GM13977 (cell line): ENCODE measurements at regions not wholly inside any gene's neighbourhood (a gene's known extent, or its start where the extent isn't known, plus 50 kb on each side); places are given as distances from the start of the nearest gene placed in this dataset.
"Not testable (repeated sequence)": the region's sequence is repeated elsewhere in the genome, so short reads cannot be mapped to it uniquely, and the experiment has no call there.

Source experiments
- DNase-seq: peaks from one replicate; pipeline ENCODE4 v3.0.0; 2012; ENCODE audit warnings: low spot score
- in situ Hi-C: fragments of 300-500 bp; cut with MboI; formaldehyde crosslinking; loops from one replicate; pipeline ENCODE4 v1.12.0; 2022; ENCODE audit warnings: low sequenced_read_pairs, low pct_unique_long_range_greater_than_20kb, mixed read lengths, inconsistent platforms; ENCODE audit not compliant: unreplicated experiment
- TF ChIP-seq, protein P1 (sequence below): IDR thresholded peaks from 2 replicates; pipeline ENCODE4 v1.5.1; 2012; ENCODE audit warnings: mild to moderate bottlenecking, control low read depth; ENCODE audit not compliant: insufficient read depth; ENCODE audit errors: extremely low read depth, missing control alignments

DNA sequence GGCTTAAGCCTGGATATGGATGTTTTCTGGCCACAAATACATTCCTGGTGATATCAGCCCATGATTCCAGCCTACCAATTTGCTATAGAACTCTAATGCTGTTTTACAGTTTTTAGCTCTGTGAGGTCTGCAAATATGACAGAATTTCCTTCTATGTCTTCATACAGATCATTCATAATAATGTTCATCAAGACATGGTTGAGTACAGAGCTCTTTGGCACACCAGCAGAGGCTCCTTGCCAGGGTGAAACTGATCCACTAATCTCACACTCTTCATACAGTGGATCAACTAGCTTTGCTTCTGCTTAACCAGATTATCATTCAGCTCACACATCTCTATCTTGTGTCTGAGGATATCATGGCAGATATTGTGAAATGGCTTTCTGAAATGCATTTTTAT lies 672.1 kb downstream of the STK39 start:
- TF ChIP-seq, protein P1, sequence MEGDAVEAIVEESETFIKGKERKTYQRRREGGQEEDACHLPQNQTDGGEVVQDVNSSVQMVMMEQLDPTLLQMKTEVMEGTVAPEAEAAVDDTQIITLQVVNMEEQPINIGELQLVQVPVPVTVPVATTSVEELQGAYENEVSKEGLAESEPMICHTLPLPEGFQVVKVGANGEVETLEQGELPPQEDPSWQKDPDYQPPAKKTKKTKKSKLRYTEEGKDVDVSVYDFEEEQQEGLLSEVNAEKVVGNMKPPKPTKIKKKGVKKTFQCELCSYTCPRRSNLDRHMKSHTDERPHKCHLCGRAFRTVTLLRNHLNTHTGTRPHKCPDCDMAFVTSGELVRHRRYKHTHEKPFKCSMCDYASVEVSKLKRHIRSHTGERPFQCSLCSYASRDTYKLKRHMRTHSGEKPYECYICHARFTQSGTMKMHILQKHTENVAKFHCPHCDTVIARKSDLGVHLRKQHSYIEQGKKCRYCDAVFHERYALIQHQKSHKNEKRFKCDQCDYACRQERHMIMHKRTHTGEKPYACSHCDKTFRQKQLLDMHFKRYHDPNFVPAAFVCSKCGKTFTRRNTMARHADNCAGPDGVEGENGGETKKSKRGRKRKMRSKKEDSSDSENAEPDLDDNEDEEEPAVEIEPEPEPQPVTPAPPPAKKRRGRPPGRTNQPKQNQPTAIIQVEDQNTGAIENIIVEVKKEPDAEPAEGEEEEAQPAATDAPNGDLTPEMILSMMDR = no peak
- in situ Hi-C loops = no loop called here
- no peak for DNase-seq

DNA sequence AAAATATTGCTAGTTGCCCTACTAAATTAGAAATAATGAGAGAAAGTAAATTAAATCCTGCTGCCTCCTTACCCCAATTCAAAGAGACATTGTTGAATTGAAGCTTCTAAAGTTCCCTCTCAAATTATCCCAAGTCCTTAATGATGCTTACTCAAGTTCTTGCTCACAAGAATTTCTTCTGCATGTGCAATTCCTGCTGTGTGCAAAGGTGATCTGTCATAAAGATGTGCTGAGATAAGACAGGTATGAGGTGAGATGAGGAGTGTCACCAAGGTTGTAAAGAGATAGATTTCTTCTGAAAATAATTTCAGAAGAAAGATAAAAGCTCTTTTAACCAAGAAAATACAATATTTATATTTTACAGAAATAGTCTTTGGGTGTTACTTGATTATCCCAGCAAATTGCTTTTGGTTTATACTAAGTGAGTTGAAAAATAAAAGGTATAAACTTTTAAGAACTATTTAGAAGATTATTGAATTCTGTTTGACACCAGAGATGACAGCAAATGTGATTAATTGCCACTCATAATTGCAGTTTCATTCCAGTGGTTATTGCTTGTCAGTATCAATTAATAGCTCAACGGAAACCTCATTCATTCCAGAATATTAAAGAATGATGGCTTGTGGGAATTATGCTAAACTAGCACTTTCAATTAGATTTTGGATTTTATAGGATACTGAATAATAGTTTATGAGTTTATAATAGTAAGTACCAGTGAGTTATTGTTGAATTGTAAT lies 674.3 kb downstream of the STK39 start:
- in situ Hi-C loops = no loop called here
- no peak for DNase-seq
- TF ChIP-seq, protein P1 = no peak

DNA sequence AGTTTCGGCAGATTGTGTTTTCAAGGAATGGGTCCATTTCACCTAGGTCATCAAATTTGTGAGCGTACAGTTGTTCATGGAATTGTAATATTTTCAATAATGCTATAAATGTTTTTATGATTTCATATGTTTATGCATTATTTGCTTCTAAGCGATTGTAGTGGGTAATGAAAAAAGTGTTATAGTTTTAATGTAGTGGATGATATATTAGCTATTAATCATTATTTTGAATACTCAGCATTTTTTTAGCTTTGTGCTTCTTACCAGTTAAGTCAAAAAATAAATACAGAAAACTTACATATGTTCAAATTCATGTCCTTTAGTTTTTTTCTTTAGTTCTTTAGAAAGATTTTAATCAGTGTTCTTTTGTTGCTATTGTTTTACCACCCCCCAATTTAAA lies 677.0 kb downstream of the STK39 start:
- in situ Hi-C loops = no loop called here
- no peak for DNase-seq
- TF ChIP-seq, protein P1 = no peak

DNA sequence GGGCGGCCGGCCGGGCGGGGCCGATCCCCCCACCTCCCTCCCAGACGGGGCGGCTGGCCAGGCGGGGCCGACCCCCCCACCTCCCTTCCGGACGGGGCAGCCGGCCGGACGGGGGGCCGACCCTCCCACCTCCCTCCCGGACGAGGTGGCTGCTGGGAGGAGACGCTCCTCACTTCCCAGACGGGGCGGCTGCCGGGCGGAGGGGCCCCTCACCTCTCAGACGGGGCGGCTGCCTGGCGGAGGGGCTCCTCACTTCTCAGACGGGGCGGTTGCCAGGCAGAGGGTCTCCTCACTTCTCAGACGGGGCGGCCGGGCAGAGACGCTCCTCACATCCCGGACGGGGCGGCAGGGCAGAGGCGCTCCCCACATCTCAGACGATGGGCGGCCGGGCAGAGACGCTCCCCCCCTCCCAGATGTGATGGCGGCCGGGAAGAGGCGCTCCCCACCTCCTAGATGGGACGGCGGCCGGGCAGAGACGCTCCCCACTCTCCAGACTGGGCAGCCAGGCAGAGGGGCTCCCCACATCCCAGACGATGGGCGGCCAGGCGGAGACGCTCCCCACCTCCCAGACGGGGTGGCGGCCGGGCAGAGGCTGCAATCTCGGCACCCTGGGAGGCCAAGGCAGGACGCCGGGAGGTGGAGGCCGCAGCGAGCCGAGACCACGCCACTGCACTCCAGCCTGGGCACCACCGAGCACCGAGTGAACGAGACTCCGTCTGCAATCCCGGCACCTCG lies 675.8 kb downstream of the XIRP2 start:
- DNase-seq, in situ Hi-C loops: not testable (repeated sequence)

DNA sequence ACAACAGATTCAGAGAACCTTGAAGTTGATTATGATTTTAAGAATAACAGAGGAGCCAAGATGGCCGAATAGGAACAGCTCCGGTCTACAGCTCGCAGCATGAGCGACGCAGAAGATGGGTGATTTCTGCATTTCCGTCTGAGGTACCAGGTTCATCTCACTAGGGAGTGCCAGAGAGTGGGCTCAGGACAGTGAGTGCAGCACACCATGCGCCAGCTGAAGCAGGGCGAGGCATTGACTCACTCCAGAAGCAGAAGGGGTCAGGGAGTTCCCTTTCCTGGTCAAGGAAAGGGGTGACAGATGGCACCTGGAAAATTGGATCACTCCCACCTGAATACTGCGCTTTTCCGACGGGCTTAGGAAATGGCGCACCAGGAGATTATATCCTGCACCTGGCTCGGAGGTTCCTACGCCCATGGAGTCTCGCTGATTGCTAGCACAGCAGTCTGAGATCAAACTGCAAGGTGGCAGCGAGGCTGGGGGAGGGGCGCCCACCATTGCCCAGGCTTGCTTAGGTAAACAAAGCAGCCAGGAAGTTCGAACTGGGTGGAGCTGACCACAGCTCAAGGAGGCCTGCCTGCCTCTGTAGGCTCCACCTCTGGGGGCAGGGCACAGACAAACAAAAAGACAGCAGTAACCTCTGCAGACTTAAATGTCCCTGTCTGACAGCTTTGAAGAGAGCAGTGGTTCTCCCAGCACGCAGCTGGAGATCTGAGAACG lies 670.2 kb downstream of the XIRP2 start:
- DNase-seq, in situ Hi-C loops: not testable (repeated sequence)

DNA sequence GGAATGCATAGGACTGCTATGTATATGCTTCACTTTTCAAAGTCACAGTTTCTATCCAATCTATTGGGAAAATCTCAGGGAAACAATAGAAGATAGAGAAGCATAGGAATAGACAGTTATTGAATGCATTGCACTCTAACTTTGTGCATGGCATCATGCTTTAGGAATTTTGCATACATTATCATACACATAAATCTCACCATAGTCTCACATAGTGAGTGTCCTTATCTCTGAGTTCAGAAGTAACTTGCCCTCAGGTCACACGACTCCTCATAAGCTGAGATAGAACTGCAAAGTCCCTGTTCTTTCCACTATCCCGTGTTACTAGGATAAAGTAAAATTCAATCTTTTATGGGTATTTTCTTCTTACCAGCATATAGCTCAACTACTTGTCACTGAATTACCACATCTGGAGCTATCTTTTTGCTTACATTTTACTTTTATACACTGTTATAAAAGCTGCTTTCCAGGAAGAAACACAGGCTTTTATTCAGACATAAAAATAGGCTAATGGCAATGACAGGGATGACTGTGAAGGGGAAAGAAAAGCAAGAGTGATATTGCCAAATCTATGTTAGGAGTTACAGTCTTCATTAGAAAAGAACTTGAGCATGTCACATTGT lies 666.9 kb downstream of the XIRP2 start:
- no peak for DNase-seq
- in situ Hi-C loops = no loop called here
- TF ChIP-seq, protein P1 = no peak

DNA sequence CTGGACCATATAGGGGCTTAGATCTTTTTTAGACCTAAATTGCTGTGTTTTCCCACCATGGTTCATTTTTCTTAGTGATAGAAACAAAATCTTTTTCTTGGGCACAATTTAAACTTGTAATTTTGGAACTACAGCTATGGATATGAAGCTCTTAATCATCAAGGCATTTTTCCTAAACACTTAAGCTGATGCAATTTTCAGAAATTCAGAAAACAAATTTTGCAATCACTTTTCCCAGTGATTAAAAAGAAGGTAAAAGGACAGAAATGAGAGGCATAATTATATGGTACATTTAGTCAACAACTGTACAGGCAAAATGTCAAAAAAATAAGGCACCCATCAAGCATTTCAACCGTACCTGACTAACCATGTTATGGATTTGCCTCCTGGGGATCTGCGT lies 665.4 kb downstream of the XIRP2 start:
- DNase-seq = no peak
- in situ Hi-C loops = no loop called here

More for the DNA sequence above, 665.4 kb downstream of the XIRP2 start:
- TF ChIP-seq, protein P1 = no peak
